ENCODE measurements at regions not wholly inside any gene's neighbourhood (a gene's known extent, or its start where the extent isn't known, plus 50 kb on each side); places are given as distances from the start of the nearest gene placed in this dataset.

DNA sequence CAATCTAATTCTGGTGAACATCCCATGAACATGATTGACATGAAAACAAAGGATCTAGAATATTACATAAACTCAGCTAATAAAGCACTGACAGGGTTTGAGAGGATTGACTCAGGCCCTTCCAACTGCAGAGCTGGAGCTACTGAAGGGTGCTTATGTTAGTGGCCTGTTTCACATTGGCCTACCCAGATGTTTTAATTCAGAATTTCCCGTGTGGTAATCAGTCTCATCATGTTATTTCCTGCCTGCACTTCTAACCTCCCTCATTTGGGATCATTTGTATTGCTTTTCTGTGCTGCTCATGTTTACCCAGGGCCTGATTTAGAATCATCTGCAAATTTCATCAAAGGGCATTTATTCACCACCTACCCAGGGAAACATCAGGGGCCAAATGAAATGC, 270.3 kb downstream of the PLPP3 start:
- ChIA-PET SMC1A (ENCODE audit: uncharacterized antibody, unreplicated experiment) (interaction anchor here (1.1 to 3.2 kb wide), 4 partner anchors 11 to 276 kb away, joined by 3 to 19 read pairs (median 5); no protein-coding TSS in a partner anchor), RAD21 (ENCODE audit: unreplicated experiment) (interaction anchor here (0.8 to 1.0 kb wide), 2 partner anchors 21 to 276 kb away, joined by 3 read pairs; no protein-coding TSS in a partner anchor)
- no peak for ATAC-seq

More for the DNA sequence above, 270.3 kb downstream of the PLPP3 start:
- Histone ChIP-seq H2AFZ (ENCODE audit: control insufficient read depth, low read depth, low read length) (no peak overlapping the region), H3K79me2 (ENCODE audit: control insufficient read depth, insufficient read depth, low read length) (no peaks in the 10 kb centered on the region), H3K36me3 (ENCODE audit: control insufficient read depth in 2 of 2, insufficient read depth in 2 of 2, low read length in 1 of 2) (no peaks in the 10 kb centered on the region), H3K27me3 (replicated peaks in 1 of 2; ENCODE audit: control insufficient read depth in 2 of 2, insufficient read depth in 2 of 2, low read length in 1 of 2) (peaks cover 0 to 2% of the 10 kb centered on the region in 2 experiments; a peak in 1 of 4 replicates), H3K9ac (ENCODE audit: control insufficient read depth, insufficient read depth, low read length) (no peak overlapping the region), H3K9me3 (replicated peaks; ENCODE audit: control insufficient read depth, insufficient read depth, low read length) (no peaks in the 10 kb centered on the region; the same call in 2 of the 3 replicates), H3K27ac (ENCODE audit: control insufficient read depth, insufficient read depth) (no peak overlapping the region), H3K4me1 (ENCODE audit: control insufficient read depth, insufficient read depth, low read length) (no peaks in the 10 kb centered on the region), H4K20me1 (ENCODE audit: control insufficient read depth, insufficient read depth) (no peaks in the 10 kb centered on the region), H3K4me2 (ENCODE audit: control insufficient read depth, insufficient read depth) (no peak overlapping the region), H3K4me3 (no peak overlapping the region)
- intact Hi-C loops (cut with micrococcal nuclease; ENCODE audit: unreplicated experiment) (no loop called here), in situ Hi-C loops (cut with MboI) (no loop called here)
- no peak for DNase-seq (ENCODE audit: low read depth, low spot score)
- 0% methylated on average over 1 of the region's 1 CpG for WGBS (ENCODE audit: insufficient coverage, insufficient replicate concordance, low lambda C conversion rate, missing lambda C conversion rate)
- ChIA-PET POLR2A (no interaction called here), CTCF (interaction anchor here (0.6 to 1.5 kb wide), 3 partner anchors 10 to 21 kb away, joined by 3 read pairs; no protein-coding TSS in a partner anchor)
- TF ChIP-seq BRCA1 (IDR thresholded peaks at IDR 0.05; ENCODE audit: low read depth, low read length), result no peak
- TF ChIP-seq, protein P1, sequence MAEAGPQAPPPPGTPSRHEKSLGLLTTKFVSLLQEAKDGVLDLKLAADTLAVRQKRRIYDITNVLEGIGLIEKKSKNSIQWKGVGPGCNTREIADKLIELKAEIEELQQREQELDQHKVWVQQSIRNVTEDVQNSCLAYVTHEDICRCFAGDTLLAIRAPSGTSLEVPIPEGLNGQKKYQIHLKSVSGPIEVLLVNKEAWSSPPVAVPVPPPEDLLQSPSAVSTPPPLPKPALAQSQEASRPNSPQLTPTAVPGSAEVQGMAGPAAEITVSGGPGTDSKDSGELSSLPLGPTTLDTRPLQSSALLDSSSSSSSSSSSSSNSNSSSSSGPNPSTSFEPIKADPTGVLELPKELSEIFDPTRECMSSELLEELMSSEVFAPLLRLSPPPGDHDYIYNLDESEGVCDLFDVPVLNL (IDR thresholded peaks at IDR 0.05; ENCODE audit: low read depth, low read length), result no peak
- no peak for TF ChIP-seq NFXL1 (IDR thresholded peaks at IDR 0.05; ENCODE audit: borderline replicate concordance)
- no peak for TF ChIP-seq SREBF2 (IDR thresholded peaks at IDR 0.05; ENCODE audit: low read length)
- no peak for TF ChIP-seq SIN3A (IDR thresholded peaks at IDR 0.05; ENCODE audit: low read depth, low read length)
- TF ChIP-seq, protein P2, sequence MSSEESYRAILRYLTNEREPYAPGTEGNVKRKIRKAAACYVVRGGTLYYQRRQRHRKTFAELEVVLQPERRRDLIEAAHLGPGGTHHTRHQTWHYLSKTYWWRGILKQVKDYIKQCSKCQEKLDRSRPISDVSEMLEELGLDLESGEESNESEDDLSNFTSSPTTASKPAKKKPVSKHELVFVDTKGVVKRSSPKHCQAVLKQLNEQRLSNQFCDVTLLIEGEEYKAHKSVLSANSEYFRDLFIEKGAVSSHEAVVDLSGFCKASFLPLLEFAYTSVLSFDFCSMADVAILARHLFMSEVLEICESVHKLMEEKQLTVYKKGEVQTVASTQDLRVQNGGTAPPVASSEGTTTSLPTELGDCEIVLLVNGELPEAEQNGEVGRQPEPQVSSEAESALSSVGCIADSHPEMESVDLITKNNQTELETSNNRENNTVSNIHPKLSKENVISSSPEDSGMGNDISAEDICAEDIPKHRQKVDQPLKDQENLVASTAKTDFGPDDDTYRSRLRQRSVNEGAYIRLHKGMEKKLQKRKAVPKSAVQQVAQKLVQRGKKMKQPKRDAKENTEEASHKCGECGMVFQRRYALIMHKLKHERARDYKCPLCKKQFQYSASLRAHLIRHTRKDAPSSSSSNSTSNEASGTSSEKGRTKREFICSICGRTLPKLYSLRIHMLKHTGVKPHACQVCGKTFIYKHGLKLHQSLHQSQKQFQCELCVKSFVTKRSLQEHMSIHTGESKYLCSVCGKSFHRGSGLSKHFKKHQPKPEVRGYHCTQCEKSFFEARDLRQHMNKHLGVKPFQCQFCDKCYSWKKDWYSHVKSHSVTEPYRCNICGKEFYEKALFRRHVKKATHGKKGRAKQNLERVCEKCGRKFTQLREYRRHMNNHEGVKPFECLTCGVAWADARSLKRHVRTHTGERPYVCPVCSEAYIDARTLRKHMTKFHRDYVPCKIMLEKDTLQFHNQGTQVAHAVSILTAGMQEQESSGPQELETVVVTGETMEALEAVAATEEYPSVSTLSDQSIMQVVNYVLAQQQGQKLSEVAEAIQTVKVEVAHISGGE (CRISPR knock-in tag; IDR thresholded peaks at IDR 0.05), result no peak
- no peak for TF ChIP-seq BMI1 (IDR thresholded peaks at IDR 0.05; ENCODE audit: borderline replicate concordance)
- no peak for TF ChIP-seq ZZZ3 (IDR thresholded peaks at IDR 0.05; ENCODE audit: control insufficient read depth, insufficient read length, low read depth)
- TF ChIP-seq CHD4 (IDR thresholded peaks at IDR 0.05), result no peak
- no peak for TF ChIP-seq ESRRA (IDR thresholded peaks at IDR 0.05; ENCODE audit: low read length)
- no peak for TF ChIP-seq NR2F1 (conservative IDR thresholded peaks at IDR 0.05)
- no peak for TF ChIP-seq SRF (IDR thresholded peaks at IDR 0.05; ENCODE audit: low read depth in 2 of 2, low read length in 2 of 2)
- no peak for TF ChIP-seq EED (IDR thresholded peaks at IDR 0.05; ENCODE audit: low read depth)
- TF ChIP-seq SP1 (IDR thresholded peaks at IDR 0.05; ENCODE audit: low read depth, low read length), result no peak
- no peak for TF ChIP-seq PBX3 (IDR thresholded peaks at IDR 0.05; ENCODE audit: insufficient replicate concordance, low read depth, low read length)
- no peak for TF ChIP-seq CBX3 (IDR thresholded peaks at IDR 0.05; ENCODE audit: borderline replicate concordance, low read depth)
- no peak for TF ChIP-seq CREB1 (IDR thresholded peaks at IDR 0.05; ENCODE audit: low read depth)
- FAIRE-seq, result no peak
- BruUV-seq (replicated peaks), result no TSS peak
